RPMI7951 (cell line): ENCODE measurements at regions not wholly inside any gene's neighbourhood (a gene's known extent, or its start where the extent isn't known, plus 50 kb on each side); places are given as distances from the start of the nearest gene placed in this dataset.
A peak's percentile ranks its signal among the peaks of the same experiment; 100 is the strongest.

ENCODE experiments used
- DNase-seq: peaks from one replicate; pipeline ENCODE4 v3.0.0-alpha.2; 2012; ENCODE audit warnings: low read depth

DNA sequence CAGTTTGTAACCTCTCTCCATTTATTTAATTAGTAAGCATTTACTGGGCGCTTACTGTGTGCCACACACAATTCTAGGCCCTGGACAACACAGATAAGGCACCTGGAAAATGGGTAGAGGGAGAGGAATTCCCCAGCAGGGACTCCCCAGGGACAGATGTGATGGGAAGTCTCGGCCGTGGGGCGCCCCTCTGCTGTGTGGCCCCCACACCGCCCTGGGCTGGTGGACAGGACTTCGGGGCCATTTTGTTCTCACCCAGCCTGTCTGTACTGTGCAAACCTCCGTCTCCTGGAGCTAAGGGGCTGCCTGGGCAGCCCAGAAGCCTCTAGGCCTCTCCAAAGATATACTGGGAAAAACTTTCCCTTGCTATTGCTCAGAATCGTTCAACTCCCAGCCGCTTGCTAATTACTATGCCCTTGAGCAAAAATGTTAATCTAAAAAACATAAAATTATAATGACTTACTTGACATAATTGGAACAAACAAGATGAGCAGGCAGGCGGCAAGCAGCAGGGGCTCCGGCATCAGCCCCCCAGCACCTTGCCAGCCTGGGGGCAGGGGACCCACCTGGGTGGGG lies 64.4 kb upstream of the NCOR2 start:
- DNase-seq = no peak

DNA sequence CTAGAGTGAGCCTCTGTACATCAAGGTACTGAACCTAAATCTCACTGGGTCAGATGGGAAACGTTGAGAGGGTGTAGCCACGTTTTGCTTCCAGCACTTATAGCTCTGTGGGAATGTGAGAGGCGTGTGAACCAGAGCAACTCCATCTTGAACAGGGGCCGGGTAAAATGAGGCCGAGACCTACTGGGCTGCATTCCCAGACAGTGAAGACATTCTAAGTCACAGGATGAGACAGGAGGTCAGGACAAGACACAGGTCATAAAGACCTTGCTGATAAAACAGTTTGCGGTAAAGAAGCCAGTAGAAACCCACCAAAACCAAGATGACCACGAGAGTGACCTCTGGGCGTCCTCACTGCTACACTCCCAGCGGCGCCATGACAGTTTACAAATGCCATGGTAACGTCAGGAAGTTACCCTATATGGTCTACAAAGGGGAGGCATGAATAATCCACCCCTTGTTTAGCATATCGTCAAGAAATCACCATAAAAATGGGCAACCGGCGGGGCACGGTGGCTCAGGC lies 63.4 kb upstream of the NCOR2 start:
- no peak for DNase-seq

DNA sequence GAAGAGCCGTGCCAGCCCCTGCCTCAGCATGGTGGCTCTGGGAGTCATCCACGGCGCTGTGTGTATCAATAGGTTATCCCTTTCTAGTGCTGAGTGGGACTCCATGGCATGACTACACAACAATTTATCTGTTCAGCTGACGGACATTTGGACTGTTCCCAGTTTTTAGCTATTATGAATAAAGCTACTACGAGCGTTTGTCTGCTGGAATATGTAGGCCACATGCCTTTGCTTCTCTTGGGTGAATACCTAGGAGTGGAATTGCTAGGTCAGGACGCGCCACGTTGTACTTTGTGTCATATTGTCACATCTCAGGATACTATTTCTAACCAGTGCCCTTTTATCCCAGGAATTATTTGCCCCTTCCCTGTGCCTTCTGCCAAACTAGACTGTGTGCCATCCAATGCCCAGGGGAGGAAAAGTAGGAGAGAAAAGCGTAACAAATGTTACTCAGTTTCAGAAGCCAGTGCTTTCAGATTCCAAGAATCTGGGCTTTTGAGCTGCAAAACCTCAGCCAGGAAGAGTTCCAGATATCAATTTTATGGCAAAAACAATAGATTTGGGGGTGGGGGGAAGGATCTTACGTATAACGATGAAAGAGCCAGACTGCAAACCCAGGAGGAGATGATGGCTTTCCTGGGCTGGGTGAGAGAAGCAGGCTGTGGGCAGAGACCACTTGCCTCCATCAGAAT lies 62.5 kb upstream of the NCOR2 start:
- no peak for DNase-seq

DNA sequence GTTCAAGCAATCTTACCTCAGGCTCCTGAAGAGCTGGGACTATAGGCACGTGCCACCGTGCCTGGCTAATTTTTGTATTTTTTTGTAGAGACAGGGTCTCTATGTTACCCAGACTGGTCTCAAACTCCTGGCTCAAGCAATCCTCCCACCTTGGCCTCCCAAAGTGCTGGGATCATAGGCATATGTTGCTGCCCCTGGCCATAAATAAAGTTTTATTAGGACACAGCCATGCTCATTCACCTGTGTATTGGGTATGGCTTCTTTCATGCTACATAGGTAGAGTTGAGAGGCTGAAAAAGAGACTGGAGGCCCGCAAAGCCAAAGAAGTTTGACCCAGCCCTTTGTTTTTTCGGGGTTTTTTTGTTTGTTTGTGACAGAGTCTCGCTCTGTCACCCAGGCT lies 61.7 kb upstream of the NCOR2 start:
- no peak for DNase-seq

DNA sequence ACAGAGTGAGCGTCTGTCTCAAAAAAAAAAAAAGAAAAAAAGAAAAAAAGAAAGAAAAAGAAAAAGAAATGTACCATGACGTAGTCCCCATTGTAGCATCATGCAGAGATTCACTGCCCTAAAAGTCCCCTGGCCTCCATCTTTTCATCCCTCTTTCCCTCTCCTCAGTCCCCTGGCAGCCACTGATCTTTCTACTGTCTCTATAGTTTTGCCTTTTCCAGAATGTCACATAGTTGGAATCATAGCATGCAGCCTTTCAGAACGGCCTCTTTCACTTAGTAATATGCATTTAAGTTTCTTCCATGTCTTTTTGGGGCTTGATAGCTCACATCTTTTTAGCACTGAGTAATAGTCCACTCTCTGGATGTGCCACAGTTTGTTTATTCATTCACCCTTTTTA lies 60.5 kb upstream of the NCOR2 start:
- DNase-seq = no peak

DNA sequence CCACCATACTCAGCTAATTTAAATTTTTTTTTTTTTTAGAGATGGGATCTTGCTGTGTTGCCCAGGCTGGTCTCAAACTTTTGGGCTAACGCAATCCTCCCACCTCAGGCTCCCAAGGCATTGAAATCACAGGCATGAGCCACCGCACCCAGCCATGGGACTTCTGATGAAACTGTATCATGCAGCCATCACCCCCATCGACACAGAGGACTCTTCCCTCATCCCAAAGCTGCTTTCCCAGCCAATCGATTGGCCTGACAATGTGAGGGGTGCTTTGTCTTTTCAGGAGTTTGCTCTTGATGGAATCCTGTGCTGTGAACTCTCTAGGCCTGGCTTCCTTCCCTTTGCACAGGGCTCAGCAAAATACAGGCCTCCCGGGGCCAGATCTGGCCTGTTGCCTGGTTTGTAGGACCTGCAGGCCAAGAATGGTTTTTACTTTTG lies 59.6 kb upstream of the NCOR2 start:
- DNase-seq = no peak

DNA sequence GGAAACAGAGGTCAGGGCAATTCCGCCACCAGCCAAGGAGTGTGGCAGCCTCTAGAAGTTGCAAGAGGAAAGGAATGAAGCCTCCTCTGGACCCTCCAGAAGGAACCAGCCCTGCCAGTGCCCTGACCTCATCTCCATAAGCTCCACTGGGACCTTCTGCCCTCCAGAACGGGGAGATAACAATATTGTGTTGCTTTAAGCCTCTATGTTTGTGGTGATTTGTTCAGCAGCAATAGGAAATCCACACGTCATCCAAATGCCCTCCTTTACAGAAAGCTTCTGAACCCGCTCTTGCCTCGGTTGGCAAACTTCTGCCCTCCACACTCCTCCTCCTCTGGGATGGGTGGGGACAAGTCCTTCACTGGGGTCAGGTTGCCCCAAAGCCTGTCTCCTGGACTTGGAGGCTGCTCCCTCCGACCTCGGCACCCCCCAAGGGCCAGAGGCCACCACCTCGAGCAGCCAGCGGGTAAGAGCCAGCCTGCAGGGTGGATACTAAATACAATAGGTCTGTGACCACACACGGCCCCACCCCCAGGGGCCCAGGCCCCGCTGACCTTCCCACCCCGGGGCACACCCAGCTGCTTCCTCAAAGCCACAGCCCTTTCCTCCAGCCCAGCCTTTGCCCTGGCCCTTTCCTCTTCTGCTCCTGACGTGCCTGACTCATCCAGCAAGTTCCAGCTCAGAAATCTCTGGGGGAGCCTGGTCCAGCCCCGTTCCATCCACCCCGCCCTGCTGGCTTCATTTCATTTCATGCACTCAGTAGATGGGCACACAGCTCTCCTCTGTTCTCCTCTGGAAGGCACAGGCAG lies 58.7 kb upstream of the NCOR2 start:
- peak; percentile 90 for DNase-seq

DNA sequence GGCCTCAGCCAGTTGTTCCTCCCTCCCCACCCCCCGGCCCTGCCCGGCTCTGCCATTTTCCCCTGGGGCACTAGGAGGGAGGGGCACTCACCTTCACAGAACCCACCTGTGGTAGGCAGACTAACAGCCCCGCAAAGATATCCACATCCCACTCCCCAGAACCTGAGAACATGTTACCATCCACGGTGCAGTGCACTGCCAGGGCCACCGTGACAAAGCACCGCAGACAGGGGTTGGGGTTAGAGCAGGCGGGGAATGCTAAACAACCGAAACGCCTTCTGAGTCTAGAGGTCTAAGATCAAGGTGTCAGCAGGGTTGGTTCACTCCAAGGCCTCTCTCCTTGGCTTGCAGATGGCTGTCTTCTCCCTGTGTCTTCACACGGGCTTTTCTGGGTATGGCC lies 57.4 kb upstream of the NCOR2 start:
- DNase-seq = no peak

DNA sequence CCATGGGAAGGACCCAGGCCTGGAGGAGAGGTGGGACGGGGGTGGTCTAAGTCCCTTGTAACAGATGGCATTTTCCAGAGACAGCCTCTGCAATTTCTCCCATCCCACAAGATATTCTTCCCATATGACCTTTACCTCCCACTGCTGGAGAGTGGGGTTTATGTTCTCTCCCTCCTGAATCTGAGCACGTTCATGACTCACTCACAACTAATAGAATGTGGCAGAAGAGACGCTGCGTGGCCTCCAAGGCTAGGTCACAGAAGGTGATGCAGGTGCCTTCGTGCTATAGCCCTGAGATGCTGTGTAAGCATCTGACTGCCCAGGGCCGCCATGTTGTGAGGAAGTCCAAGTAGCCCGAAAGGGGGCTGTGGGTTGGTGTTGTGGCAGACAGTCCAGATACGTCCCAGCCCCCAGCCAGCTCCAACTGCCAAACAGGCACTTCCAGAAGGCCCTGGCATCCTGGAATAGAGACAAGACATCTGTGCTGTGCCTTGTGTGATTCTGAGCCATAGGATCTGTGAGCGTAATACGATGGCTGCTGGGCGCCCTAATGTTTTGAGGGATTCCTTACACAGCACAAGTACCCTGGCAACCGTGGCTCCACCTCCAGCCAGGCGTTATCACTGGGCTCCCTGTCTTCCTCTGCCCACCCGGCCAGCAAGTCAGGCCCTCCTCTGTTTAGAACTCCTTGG lies 56.1 kb upstream of the NCOR2 start:
- no peak for DNase-seq

DNA sequence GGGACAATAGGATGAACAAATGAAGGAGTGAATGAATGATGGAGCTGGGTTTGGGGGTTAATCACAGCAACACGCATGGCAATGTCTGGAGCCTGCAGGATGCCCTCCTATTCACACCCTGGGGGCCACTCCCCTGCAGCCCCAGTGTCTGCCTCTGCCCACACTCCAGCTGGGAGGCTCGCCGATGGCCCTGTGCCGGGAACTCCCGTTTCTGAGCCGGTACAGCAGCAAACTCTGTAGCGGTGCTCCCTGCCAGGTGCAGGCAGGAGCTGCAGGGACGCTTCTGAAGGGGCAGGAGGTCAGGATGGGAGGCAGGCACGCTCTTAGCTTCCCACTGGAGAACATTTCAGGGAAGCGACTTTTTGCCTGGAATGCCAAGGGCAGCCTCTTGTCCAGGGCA lies 55.4 kb upstream of the NCOR2 start:
- no peak for DNase-seq

DNA sequence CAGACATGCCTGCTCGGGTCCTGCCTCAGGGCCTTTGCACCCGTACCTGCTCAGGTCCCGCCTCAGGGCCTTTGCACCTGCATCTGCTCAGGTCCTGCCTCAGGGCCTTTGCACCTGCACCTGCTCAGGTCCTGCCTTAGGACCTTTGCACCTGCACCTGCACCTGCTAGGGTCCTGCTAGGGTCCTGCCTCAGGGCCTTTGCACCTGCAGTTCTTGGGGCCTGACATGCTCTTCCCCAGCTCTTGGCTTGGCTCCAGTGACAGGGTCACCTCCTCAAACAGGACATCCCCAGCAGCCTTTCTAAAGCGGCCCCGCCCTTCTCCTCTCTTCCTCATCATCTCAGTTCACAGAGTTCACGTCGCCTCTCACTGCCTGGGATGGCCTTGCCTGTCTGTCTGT lies 54.9 kb upstream of the NCOR2 start:
- DNase-seq = no peak

DNA sequence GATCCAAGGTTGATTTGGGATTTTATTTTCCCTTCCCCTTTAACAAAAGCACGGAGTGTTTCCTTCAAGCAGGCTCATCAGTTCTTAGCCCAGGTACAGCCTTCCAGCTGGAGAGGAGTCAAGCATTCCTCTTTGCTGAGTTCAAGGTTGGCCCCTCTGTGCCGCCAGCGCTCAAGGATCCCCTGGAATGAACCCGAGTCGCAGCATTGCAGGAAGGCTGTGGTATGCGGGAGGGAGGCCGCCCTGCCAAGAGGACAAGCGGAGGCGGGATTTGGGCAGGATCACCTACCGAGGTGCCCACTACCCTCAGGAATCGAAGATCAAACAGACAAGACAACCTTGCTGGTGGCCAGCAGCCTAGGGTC lies 53.9 kb upstream of the NCOR2 start:
- no peak for DNase-seq

DNA sequence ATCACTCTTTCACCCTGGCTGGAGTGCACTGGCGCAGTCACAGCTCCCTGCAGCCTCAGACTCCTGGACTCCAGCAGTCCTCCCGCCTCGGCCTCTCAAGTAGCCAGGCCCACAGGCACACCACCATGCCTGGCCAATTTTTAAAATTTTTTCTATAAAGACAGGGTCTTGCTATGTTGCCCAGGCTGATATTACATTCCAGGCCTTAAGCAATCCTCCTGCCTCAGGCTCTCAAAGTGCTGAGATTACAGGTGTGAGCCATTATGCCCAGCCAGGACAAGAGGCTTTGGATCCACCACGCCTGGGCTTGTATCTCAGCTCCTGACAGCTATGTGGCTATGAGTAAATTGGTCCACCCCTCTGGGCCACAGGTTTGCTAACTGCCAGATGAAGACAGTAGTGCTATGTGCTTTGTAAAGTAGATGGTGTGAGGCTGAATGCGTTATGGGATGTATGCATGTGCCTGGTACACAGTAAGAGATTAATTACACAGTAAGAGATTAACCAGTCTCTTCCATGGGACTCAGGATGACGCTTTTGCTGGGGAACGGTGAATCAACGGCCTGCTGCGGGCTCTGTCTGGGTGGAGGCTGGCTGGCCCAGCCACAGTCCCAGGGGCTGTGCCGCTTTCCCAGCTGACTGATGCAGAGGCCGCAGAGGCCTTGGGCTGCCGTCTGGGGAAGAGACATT lies 53.3 kb upstream of the NCOR2 start:
- DNase-seq = no peak

DNA sequence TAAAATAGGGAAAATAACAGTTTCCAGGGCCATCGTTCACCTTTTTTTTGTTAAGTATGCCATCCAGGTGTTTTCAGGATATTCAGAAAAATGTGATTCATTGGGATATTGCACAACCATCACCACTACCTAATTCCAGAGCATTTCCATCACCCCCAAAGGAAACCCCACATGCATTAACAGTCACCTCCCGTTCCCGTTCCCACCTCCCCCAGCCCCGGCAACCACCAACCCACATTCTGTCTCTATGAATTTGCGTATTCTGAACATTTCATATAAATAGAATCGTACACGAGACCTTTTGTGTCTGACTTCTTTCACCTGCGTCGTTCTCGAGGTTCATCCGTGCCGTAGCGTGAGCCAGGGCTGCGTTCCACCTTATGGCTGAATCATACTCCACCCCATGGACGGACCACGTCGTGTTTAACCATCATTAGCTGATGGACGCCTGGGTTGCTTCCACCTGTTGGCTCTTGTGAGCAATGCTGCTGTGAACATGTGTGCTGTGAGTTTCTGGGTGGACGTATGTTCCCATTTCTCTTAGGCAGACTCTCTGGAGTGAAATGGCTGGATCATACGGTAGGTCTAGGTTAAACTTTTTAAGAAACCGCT lies 51.0 kb upstream of the NCOR2 start:
- DNase-seq = no peak

DNA sequence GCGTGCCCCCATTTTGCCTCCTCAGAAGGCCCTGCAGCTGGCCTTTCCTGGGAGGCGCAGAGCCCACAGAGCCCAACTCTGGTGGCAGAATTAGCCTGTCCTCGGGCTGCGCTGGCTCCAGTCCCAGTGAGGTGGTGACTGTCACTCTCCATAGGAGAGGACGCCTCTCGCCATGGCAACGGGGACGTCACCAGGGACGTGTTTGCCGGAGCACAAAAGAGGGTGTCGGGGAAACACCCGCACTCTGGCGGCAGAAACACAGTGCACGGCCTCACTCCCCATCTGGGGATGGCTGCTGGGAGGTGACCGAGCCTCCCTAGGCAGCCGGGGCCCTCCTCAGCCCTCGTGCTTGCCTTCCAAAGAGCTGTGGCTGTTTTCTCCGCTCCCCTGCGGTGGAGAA lies 50.2 kb upstream of the NCOR2 start:
- no peak for DNase-seq
